HG03565 (cell line): ENCODE measurements at regions not wholly inside any gene's neighbourhood (a gene's known extent, or its start where the extent isn't known, plus 50 kb on each side); places are given as distances from the start of the nearest gene placed in this dataset.

ENCODE experiments used
- ATAC-seq: cut with Tn5 transposase; IDR thresholded peaks from one replicate; pipeline ENCODE4 v1.9.1; 2021; ENCODE audit warnings: mild to moderate bottlenecking, moderate library complexity; ENCODE audit not compliant: unreplicated experiment

DNA sequence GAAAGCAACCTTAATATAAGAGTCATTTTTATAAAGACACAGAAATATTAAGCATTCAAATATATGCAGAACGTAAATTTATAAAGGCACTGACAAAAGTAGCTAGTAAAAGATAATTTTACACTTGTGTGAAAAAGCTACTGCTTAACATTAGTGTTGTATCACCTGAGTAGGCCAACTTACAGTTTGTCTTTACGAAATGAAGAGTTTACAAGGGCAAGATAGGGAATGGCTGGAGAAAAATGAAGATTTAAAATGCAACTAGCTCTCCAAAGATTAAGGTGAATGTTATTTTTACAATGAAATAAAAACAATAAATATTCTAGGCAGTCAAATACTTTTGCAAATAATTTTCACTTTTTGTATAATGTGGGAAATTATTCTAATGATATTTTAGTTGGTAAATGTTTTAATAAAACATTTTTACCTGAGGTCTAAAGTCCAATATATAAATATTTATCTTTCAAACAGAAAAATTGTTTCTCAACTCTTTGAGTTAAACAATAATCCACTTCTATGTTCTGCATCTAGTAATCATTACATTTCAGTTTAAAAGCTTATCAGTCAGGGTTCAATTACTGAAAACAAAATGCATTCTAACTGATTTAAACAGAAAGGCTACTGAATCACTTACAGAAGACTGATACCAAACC, 382.6 kb downstream of the IPMK start:
- ATAC-seq: no peak

DNA sequence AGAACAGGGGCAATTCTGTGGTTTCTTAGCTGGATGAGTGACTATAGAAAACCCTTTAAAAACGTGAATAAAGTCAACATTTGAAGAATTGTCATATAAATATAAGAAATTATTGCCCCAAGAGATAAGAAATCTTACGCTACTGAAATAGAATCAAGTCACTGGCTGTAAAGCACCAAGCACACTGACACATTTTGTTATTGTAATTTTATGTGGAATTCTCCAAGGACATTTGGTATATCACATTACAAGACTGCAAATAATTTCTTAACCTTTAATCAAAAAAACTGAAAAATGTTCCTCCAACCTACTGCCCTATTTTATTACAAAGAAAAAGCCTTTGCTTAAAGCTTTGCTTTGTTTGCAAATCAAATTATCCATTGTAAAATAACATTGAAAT, 383.3 kb downstream of the IPMK start:
- no peak for ATAC-seq

DNA sequence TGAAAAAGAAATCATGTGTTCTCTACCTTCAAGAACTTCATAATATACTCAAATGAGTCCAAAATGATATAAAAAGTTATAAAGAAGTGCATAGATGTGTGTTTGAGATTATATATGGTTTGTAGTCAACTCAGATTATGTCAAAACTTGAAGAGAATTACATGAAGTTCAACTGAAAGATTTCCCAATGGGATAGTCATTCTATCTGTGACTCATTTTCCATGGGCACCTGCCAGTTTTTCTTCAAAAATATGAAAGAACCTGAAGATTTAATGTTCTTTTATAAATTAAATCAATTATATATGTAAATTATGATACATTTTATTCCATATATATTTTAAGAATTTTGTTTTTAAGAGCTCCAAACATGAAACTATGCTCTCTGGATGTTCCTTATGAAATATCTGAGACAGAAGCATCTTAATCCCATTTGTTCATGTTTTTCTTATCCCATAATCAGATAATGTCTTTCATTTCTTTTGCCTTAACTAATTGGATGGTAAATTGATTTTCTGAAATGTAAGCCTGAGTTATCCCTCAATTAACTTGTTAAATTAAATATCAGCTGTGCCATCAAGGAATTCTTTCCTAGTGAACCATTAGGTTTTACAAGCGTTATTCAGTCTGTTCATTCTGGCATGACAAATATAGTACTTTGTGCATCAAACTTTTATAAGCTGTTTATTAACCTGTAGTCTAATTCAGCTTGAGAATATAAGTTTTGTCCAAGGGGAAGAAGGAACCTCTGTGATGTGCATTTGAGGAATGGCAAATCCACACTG, 387.1 kb downstream of the IPMK start:
- ATAC-seq: no peak

DNA sequence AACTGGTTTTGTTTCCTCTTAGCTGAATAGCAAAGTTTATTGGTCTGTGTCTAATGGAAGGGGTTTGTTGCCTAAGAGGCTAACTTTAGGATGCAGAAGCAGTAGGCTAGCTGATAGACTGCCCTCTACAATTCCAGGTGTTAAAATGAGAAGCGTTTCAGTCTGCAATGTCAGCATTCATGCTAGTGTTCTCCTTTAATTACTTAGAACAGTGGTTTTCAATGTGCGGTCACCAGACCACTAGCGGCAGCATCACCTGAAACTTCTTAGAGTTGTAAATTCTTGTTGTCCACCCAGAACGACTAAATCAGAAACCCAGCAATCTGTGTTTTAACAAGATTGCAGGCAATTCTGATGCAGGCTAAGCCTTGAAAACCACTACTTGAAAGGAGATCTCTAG, 392.9 kb downstream of the IPMK start:
- ATAC-seq: no peak

DNA sequence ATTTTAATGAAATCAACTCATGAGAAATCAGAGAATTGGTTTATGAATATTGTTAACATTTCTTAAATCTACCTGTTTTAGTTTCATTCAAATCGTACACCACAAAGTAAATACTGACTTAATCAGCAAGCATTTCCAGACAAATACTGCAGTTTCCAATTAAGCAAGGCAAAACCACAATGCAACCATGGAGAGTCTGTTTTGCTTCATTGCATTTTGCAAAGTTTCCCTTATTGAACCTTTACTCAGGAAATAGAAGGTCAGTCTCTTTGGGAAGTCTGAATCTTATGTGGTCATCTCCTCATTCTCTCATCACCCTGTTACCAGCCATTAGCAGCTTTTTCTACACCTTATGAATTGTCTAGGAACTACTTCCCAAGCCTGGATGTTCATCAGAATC, 400.5 kb downstream of the IPMK start:
- ATAC-seq: no peak

DNA sequence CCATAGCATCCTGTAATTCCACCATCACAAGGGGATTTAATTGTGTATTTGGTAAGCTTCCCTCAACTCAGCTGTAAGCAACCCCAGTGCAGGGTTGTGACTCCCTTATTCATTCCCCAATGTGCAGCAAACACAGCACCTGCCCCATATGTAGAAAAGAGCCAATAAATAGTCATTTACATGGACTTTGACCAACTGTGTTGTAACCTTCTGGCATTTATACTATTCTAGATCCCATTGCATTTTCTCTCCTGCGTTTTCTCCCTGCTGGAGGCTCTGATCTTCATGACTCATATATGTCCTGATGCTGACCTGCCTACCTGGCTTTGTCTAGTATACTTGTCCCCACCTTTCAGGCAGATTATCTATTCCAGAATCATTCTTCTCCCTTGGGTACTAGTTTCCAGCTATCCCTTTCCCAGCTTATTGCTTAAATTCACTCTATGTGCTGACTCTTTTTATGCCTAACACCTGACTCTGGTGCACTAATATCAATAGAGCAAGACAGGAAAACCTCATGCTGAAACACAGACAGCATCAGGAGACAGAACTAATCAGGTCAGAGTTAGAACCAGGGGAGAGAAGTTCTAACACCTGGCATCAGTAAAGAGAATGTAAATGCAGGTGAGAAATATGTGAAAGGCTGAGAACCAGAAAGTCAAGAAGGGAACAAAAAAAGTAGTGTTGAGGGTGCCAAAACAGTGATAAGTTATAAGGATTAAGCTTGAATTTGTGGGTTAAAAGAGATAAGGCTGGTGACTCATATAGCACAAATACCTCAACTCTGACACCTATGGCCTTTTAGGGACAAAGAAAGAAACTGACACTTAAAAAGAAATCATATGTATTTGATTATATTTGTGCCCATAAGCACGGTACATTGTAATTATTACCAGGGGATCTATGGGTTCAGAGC, 402.7 kb downstream of the IPMK start:
- ATAC-seq: no peak

DNA sequence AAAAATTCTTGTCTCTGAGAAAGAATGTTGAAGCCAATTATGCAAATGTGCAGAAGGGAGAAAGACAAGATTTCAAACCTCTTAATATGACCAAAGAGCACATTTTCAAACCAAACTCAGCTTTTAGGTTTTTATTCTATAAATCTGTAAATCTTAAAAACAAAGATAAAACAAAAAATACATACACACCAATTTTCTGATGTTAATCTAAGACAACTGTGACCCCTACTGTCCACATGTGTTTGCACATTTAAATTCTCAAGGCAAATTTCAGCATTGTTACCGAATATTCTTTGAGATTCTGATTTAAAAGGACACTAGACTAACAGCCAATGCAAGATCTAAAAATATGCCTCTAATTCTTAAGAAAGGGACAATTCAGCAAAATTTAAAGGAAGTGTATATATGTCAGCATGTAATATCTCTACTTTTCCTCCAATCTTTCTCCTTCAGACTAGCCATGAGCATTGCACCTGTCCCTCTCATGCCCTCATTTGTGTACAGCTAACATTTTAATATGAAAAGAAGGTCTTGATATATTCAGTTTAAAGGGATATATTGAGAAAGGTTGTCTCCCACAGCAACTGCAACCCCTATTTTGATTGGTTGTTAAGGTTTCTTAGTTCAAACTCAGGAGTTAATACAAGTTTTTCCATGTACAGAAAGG, 417.9 kb downstream of the IPMK start:
- ATAC-seq: no peak

DNA sequence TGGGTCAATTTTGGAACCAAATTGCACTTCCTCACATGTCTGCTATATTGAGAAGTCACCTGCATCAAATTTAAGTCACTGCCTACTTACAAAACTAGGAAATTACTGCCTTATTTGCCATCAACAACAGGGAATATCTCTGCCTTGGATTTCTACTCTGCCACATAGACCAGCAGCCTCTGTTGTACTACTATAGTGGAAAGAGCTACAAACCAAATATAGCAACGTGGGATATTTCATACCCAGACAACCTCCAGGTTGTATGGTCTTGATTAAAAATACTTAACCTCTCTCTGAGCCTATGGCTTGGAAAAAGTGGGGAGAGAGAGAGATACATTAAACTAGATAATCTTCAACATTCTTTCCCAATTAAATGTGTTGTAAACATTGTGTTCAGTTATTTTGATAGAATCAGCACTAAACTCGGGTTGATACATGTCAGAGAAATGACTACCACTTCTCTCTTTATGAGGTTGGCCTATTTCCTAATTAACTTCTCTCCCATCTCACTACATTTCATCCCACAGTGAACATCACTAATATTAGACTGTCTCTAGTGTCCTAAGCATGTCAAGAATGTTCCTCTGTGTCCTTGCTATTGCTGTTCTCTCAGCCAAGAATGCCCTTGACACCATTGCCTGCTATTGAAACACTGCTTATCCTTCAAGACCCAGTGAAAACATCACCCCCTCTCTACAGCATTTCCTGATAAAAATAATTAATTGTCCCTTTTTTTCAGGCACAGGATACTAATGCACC, 421.2 kb downstream of the IPMK start:
- ATAC-seq: no peak

DNA sequence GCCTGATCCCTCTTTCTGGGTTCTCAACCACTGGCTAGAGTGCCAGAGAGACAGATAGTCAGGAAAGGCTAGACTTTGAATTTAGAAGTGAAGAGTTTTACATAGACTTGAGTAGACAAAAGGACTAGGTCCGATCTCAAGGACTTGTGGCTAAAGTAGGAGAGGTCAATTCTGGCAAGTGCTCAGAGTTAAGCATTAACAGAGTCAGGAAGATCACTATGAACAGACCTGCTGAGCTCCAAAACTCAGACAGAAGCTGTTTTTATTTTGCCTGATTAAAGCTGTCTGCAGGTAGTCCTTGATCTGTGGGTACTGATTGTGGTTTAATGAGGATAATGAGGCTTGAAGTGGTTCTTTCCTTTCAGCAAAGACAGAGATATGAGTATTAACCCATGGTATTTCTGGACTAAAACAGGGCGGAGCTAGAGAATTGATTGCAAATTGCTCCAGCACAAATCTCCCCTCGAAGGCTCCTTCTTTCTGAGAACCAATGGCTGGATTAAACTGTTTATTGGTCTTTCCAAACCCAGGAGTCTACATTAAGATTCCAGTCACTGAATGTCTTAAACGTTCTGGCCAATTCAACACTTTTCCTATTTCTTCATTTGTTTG, 423.2 kb downstream of the IPMK start:
- ATAC-seq: no peak

DNA sequence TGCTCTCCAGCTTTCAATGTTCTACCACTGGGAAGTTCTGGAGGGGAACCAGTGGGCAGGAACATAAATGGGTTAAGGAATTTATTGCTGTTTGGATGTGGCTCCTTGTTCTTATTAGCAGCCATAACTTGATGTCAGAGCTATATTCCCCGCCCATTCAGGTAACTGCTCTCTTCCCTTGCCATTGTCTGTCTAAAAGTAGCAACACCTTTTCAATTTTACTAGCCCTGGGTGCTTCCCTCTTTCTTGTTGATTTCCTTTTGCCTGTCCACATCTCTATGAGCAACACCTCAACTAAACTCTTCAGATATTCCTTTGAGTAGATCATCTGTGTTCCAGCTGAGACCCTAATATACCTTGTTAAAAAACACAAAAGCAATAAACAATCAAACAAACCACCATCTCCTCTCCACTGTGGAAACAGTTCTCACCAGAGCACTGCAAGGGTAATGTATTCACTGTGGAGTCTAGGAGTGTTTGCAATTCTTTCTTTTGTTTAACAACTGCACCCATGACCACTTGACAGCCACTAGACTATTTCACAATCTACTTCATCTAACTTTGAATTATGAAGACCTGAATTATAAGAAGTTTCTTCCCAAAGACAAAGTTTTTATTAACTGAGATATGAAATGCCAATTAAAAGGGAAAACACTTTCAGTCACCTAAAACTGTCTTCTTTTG, 436.7 kb downstream of the IPMK start:
- ATAC-seq: no peak

DNA sequence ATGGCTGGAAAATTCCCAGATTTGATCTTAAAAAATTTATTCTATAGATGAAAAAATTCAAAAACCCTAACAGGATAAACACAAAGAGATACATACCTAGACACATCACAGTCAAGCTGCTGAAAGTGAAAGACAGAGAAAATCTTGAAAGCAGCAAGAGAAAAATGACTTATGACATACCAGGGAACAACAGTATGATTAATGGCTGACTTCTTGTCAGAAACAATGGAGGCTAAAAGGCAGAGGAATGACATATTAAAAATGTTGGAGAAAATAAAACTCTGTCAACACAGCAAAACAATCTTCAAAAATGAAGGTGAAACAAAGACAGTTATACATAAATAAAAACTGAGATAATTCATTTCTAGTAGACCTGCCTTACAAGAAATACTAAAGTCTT, 442.7 kb downstream of the IPMK start:
- no peak for ATAC-seq

DNA sequence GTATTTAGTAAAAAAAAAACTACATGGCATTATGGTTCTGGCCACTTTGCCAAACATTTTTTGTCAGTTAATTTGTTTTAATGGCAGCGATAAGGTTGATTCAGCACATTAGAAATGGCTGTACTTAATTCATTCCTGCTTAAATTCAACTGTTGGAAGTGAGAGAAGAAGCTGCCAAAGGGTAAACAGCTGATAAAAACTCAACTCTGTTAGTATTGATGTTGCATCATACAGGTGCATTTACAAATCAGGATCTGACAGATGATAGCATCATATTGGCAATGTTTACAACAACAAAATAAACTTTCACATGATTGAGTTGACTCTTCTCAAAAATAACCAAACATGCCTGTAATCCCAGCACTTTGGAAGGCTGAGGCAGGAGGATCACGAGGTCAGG, 444.3 kb downstream of the IPMK start:
- no peak for ATAC-seq

DNA sequence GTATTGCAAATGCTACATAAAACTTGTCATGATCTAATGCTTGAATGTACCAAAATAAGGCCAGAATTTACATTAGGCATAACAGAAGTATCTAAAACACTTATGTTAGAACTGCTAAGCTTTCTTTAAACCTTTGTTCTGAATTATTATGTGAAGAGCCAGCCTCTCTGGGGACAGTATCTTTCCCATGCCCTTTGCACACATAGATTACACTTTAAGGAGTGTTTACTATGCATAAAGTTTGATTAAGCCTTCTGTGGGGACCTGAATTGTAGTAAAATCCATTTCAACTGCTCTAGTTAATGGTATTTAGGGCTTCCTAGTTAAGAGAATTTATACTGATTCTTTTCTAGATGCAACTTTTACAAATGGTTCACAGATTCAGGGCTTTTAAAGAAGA, 444.7 kb downstream of the IPMK start:
- no peak for ATAC-seq

DNA sequence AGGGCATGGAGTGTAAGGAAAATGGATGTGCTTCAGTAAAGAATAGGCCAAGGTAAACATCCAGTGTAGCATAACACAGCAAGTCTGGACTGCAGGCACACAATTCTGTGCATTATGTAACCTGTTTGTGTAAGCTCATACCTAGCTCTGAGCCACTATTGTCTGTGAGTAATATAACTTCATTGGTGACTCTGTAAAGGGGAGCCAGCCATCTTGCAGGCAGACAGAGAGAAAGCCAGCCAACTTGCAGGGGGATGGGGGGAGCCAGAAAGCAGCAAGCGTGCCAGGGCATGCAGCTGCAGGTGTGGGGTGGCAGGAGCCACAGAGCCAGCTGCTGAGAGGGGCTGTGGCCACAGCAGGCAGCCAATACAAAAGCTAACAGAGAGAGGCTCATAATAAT, 449.2 kb downstream of the IPMK start:
- no peak for ATAC-seq

DNA sequence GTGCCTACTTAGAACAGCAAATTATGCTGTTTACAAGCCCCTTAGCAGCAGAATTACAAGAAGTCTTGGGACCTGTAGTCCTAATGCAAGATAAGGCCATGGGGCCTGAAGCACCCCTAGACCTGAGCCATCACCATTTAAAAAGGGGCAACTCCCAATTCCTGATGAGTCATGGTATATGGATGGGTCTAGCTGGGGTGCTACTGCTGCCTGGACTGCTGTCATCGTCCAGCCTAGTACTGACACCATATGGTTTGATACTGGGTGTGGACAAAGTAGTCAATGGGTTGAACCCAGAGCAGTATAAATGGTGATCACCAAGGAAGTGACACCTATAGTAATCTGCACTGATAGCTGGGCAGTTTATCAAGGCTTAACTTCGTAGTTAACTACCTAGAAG, 450.0 kb downstream of the IPMK start:
- ATAC-seq: no peak

DNA sequence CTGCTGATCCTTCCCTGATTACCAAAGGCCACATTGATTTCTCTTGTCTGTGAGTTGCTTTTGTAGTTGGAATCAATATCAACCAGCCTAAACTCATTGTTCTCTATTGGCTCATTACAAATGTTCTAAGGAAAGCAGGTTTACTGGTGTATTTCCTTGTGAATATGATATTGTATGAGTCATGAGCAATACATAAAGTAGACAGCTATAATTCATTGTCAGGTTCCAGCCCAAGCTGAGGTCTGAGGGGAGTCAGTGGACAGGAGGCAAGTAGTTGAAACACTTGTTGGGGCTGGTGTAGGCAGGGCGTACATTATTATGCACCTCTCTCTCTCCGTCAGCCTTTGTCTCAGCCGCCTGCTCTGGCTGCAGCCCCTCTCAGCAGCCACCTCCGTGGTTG, 451.7 kb downstream of the IPMK start:
- ATAC-seq: no peak

DNA sequence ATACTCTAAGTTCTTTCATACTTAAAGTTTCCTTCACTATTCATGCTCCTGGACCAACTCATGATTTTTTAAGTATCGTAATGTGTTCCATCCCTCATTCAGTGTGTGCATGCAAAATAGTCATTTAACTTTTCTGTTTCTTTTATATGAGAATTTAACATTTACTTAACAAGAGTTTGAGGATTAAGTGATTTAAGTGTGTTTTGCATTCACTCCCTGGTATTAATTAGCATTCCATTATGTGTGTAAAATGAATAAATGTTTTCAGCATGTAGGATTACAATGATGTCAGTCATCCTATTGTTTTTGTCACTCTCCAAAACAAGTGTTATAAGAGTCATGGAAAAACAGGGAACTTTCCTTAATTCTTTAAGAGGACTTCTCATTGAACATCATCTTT, 457.7 kb downstream of the IPMK start:
- ATAC-seq: no peak

DNA sequence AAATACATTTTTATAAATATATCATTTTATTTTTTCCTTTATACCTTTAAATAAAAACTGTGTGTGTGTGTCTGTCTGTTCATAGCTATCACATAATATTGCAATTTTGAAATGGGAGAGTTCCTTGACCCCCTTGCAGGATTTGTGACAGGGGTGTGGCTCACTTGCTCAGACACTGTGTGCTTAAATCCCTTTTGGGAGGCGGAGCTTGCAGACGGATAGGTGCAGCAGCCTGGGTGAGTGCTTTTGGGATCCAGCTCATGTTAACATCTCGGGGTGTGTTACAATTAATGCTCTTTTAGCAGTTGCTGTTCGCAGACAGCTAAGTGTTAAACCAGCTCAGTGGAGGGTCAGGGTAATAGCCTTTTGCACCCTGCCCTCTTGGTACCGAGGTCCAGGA, 459.8 kb downstream of the IPMK start:
- no peak for ATAC-seq

DNA sequence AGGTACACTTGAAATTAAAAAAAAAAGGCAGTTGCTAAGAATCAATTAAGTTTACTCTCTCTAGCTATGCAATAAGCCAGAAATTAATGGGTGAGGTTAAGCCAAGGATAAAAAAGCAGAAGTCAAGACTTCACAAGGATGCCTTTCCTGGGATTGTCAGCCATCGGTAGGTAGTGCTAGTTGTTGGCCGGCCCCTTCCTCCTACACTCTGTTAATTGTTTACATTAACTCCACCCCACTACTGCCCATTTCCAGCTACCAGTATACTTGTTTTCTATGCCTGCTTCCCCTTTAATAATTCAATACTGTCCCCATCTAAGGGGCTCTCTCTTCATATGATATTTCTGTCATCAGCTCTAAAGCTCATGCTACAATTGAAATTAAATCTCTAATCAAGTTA, 461.0 kb downstream of the IPMK start:
- no peak for ATAC-seq

DNA sequence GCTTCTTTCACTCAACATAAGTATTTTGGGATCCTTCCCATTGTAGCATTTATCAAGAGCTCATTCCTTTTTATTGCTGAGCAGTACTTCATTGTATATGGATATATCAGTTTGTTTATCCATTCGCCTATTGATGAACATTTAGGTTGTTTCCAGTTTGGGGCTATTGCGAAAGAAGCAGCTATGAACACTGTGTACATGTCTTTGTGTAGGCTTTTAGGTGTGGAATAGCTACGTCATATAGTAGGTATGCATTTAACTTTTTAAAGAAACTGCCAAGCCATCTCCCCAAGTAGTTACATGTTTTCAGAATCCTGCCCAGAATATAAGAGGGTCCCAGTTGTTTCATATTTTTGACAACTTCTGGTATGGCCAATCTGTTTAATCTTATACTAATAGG, 468.1 kb downstream of the IPMK start:
- no peak for ATAC-seq
